ENCODE measurements at regions not wholly inside any gene's neighbourhood (a gene's known extent, or its start where the extent isn't known, plus 50 kb on each side); places are given as distances from the start of the nearest gene placed in this dataset.

- Histone ChIP-seq H3K23ac (ENCODE audit: low read depth, low read length) (no peak overlapping the region), H2BK5ac (ENCODE audit: low read depth, low read length, poor library complexity, severe bottlenecking) (no peak overlapping the region), H2AFZ (replicated peaks; ENCODE audit: low read length, poor library complexity) (no peak overlapping the region), H2BK120ac (ENCODE audit: low read depth, low read length) (no peak overlapping the region), H4K5ac (ENCODE audit: low read depth, low read length) (no peak overlapping the region), H3K4me1 (ENCODE audit: control insufficient read depth, insufficient read depth, low read length) (no peaks in the 10 kb centered on the region), H3K9ac (ENCODE audit: low read depth, low read length) (no peak overlapping the region), H3K9me3 (ENCODE audit: control insufficient read depth, insufficient read depth, low read length) (peaks cover 7% of the 10 kb centered on the region), H4K20me1 (ENCODE audit: insufficient read depth, low read length) (no peaks in the 10 kb centered on the region), H3K4me3 (ENCODE audit: insufficient read depth, low read depth, low read length) (no peak overlapping the region), H3K27ac (ENCODE audit: insufficient read depth, low read length) (no peak overlapping the region), H4K91ac (ENCODE audit: insufficient read depth, low read depth, low read length) (no peak overlapping the region; the same call in 1 of the 2 replicates), H3K4ac (ENCODE audit: low read depth, low read length) (no peak overlapping the region), H3K18ac (ENCODE audit: low read depth, low read length) (no peak overlapping the region), H3K27me3 (ENCODE audit: control insufficient read depth, insufficient read depth, low read length) (peaks cover 5% of the 10 kb centered on the region; the same call in 1 of the 2 replicates), H3K56ac (ENCODE audit: extremely low read depth, insufficient read depth, low read length) (no peak overlapping the region), H3K79me1 (ENCODE audit: low read depth in 1 of 2, low read length in 2 of 2) (no peaks in the 10 kb centered on the region), H3K9me1 (ENCODE audit: insufficient read depth, low read length) (no peaks in the 10 kb centered on the region), H2BK15ac (ENCODE audit: low read depth, low read length) (no peak overlapping the region), H4K8ac (ENCODE audit: low read depth in 2 of 2, low read length in 2 of 2) (no peak overlapping the region), H3K36me3 (ENCODE audit: control insufficient read depth, insufficient read depth, low read length) (no peaks in the 10 kb centered on the region), H2AK5ac (ENCODE audit: low read depth, low read length) (peak overlapping the region; percentile 53; the same call in 1 of the 2 replicates), H2BK20ac (ENCODE audit: low read depth, low read length) (no peak overlapping the region), H2AK9ac (replicated peaks; ENCODE audit: low read depth, low read length, poor library complexity) (no peak overlapping the region), H3K14ac (replicated peaks; ENCODE audit: low read depth, low read length) (no peak overlapping the region), H3K4me2 (ENCODE audit: low read depth, low read length) (no peak overlapping the region)
- dilution Hi-C loops (cut with HindIII; ENCODE audit: low sequenced_read_pairs, unreplicated experiment) (no loop called here), intact Hi-C loops (cut with micrococcal nuclease) (no loop called here), in situ Hi-C loops (cut with MboI; ENCODE audit: low sequenced_read_pairs) (no loop called here)
- DNase-seq, result no peak
- CTCF ChIA-PET, result no interaction called here
- no TSS peak for BruUV-seq (replicated peaks)
- ATAC-seq (ENCODE audit: low read depth), result no peak
- POLR2A ChIA-PET (ENCODE audit: unreplicated experiment), result no interaction called here
- no peak for TF ChIP-seq FOS (IDR thresholded peaks at IDR 0.05; ENCODE audit: low read depth, low read length)
- no peak for TF ChIP-seq CHD1 (IDR thresholded peaks at IDR 0.05; ENCODE audit: low read depth, low read length)
- TF ChIP-seq ELK1 (IDR thresholded peaks at IDR 0.05; ENCODE audit: borderline replicate concordance, low read depth, low read length), result no peak
- TF ChIP-seq MAFK (IDR thresholded peaks at IDR 0.05; ENCODE audit: low read depth, low read length), result no peak
- no peak for TF ChIP-seq NFE2L2 (IDR thresholded peaks at IDR 0.05; ENCODE audit: low read depth, low read length)
- TF ChIP-seq MAZ (IDR thresholded peaks at IDR 0.05; ENCODE audit: borderline replicate concordance, low read depth, low read length), result no peak
- TF ChIP-seq RFX5 (IDR thresholded peaks at IDR 0.05; ENCODE audit: low read depth, low read length), result no peak
- TF ChIP-seq USF2 (IDR thresholded peaks at IDR 0.05; ENCODE audit: low read depth, low read length), result no peak
- no peak for TF ChIP-seq MXI1 (IDR thresholded peaks at IDR 0.05; ENCODE audit: borderline replicate concordance, low read depth, low read length)
- no peak for TF ChIP-seq POLR2A (IDR thresholded peaks at IDR 0.05; ENCODE audit: low read depth, low read length)
- no peak for TF ChIP-seq RAD21 (IDR thresholded peaks at IDR 0.05; ENCODE audit: low read length)
- no peak for TF ChIP-seq CTCF (conservative IDR thresholded peaks at IDR 0.05; ENCODE audit: low read depth, low read length)
- TF ChIP-seq SMC3 (IDR thresholded peaks at IDR 0.05; ENCODE audit: low read depth, low read length), result no peak
- TF ChIP-seq RCOR1 (IDR thresholded peaks at IDR 0.05; ENCODE audit: insufficient replicate concordance, low read length), result no peak
- no peak for TF ChIP-seq CEBPB (IDR thresholded peaks at IDR 0.05; ENCODE audit: low read depth, low read length)
- no peak for TF ChIP-seq BHLHE40 (IDR thresholded peaks at IDR 0.05; ENCODE audit: low read depth, low read length)
- 61% methylated on average over 6 of the region's 13 CpGs; no CpG with 5 or more reads in 1 of the 2 experiments for WGBS, 2 experiments (ENCODE audit: extremely low coverage in 2 of 2, insufficient read length in 1 of 2)
These were observed 82.0 kb upstream of the RUNX3 start for GRCh38 chr1:25011943-25012638.

Data from IMR-90 (cell line).